ENCODE measurements at regions not wholly inside any gene's neighbourhood (a gene's known extent, or its start where the extent isn't known, plus 50 kb on each side); places are given as distances from the start of the nearest gene placed in this dataset.

GRCh38 chr2:42867093-42868065, 75.0 kb upstream of the HAAO start:
- no peak for TF ChIP-seq CTCF (conservative IDR thresholded peaks at IDR 0.05; ENCODE audit: low read depth)
- POLR2A ChIA-PET (ENCODE audit: low non-redundant PET) = no interaction called here
- DNase-seq (ENCODE audit: low spot score) = no peak
- peak overlapping the region; percentile 76 for H3K27ac ChIP-seq
- CTCF ChIA-PET = interaction anchor here (0.6 kb wide), 1 partner anchor 34 kb away, joined by 3 read pairs; no protein-coding TSS in a partner anchor

GRCh38 chr2:42865884-42866881, 73.8 kb upstream of the HAAO start:
- no peak for DNase-seq (ENCODE audit: low spot score)
- H3K27ac ChIP-seq = peak overlapping the region; percentile 76
- no peak for TF ChIP-seq CTCF (conservative IDR thresholded peaks at IDR 0.05; ENCODE audit: low read depth)
- POLR2A ChIA-PET (ENCODE audit: low non-redundant PET) = no interaction called here
- CTCF ChIA-PET = interaction anchor here (0.6 kb wide), 1 partner anchor 32 kb away, joined by 3 read pairs; no protein-coding TSS in a partner anchor

- no peak for TF ChIP-seq CTCF (conservative IDR thresholded peaks at IDR 0.05; ENCODE audit: low read depth)
- ChIA-PET POLR2A (ENCODE audit: low non-redundant PET) (no interaction called here), CTCF (no interaction called here)
- no peak overlapping the region for H3K27ac ChIP-seq
- no peak for DNase-seq (ENCODE audit: low spot score)
These were observed 72.4 kb upstream of the HAAO start for GRCh38 chr2:42864641-42865280.

GRCh38 chr2:42864222-42864621, 71.8 kb upstream of the HAAO start:
- no peak for TF ChIP-seq CTCF (conservative IDR thresholded peaks at IDR 0.05; ENCODE audit: low read depth)
- no peak for DNase-seq (ENCODE audit: low spot score)
- H3K27ac ChIP-seq = no peak overlapping the region
- POLR2A ChIA-PET (ENCODE audit: low non-redundant PET) = no interaction called here
- CTCF ChIA-PET = no interaction called here

- DNase-seq (ENCODE audit: low spot score) = no peak
- POLR2A ChIA-PET (ENCODE audit: low non-redundant PET) = no interaction called here
- TF ChIP-seq CTCF (conservative IDR thresholded peaks at IDR 0.05; ENCODE audit: low read depth) = no peak
- no peak overlapping the region for H3K27ac ChIP-seq
- CTCF ChIA-PET = no interaction called here
These were observed 71.4 kb upstream of the HAAO start for GRCh38 chr2:42863751-42864150.

- ChIA-PET POLR2A (ENCODE audit: low non-redundant PET) (no interaction called here), CTCF (no interaction called here)
- no peak for DNase-seq (ENCODE audit: low spot score)
- no peak for TF ChIP-seq CTCF (conservative IDR thresholded peaks at IDR 0.05; ENCODE audit: low read depth)
- H3K27ac ChIP-seq = no peak overlapping the region
These were observed 70.9 kb upstream of the HAAO start for GRCh38 chr2:42863320-42863719.

Data from RWPE1 (cell line).